Loucy (cell line): ENCODE measurements at regions not wholly inside any gene's neighbourhood (a gene's known extent, or its start where the extent isn't known, plus 50 kb on each side); places are given as distances from the start of the nearest gene placed in this dataset.

Experiments
- CTCF ChIP-seq: fragments of 200-600 bp; sonication (generic); conservative IDR thresholded peaks from 2 replicates; pipeline ENCODE4 v1.5.1; 2014; ENCODE audit warnings: mild to moderate bottlenecking, antibody characterized with exemption, low read length
- EZH2phosphoT487 ChIP-seq: fragments of 200-600 bp; IDR thresholded peaks from 2 replicates; pipeline ENCODE4 v1.6.1; 2018; ENCODE audit warnings: antibody characterized with exemption, mild to moderate bottlenecking, moderate library complexity, borderline replicate concordance

GRCh38 chr17:5877366-5877765 is 192.8 kb upstream of the WSCD1 start:
- TF ChIP-seq CTCF (no peak), EZH2phosphoT487 (no peak)
